Endothelial cell of umbilical vein (primary cell): ENCODE measurements at regions not wholly inside any gene's neighbourhood (a gene's known extent, or its start where the extent isn't known, plus 50 kb on each side); places are given as distances from the start of the nearest gene placed in this dataset.

ENCODE experiments used
- BruUV-seq: library from RNA; stranded (reverse); fragments of 400-500 nt; replicated peaks from 2 replicates; lab custom pipeline; 2021; lab: Mats Ljungman, UMichigan
- CTCF ChIA-PET: fragments of 300-600, 350-600 bp; sonication (Branson Sonifier 250); formaldehyde crosslinking; loops from one replicate; lab custom pipeline; 2021; ENCODE audit warnings: antibody characterized with exemption, inconsistent platforms; lab: Charles Lee
- POLR2A ChIA-PET: fragments of 300-600, 350-600 bp; sonication (Branson Sonifier 250); formaldehyde crosslinking; loops from one replicate; lab custom pipeline; 2021; ENCODE audit warnings: antibody characterized with exemption, inconsistent platforms; lab: Charles Lee
- DNase-seq: peaks from one replicate; pipeline ENCODE4 v3.0.0-alpha.2; 2011; ENCODE audit warnings: low read depth, low spot score
- FAIRE-seq: peaks from 2 replicates; lab custom pipeline; 2011; peaks lifted over from hg19 to GRCh38; lab: Jason Lieb, UNC
- H2AFZ ChIP-seq: 2 replicates; pipeline ENCODE4 v1.6.0; 2012; ENCODE audit warnings: low read depth, low read length, control low read depth, inconsistent platforms
- H3K27ac ChIP-seq: 2 replicates; pipeline ENCODE4 v1.5.1; 2011; ENCODE audit warnings: low read depth, mild to moderate bottlenecking, control low read depth, low read length, moderate library complexity; ENCODE audit not compliant: insufficient read depth
- H3K27me3 ChIP-seq, 2 experiments: 2 replicates each; pipeline versions ENCODE4 v1.6.0 to v1.6.1; 2011; ENCODE audit warnings: low read length in 2 of 2, mixed read lengths in 1 of 2; ENCODE audit not compliant: control insufficient read depth in 2 of 2, insufficient read depth in 2 of 2
- H3K36me3 ChIP-seq, 2 experiments: 2 replicates in 1 of 2; 3 replicates in 1 of 2; pipeline ENCODE4 v1.5.1; 2011; ENCODE audit warnings: low read length in 2 of 2, mild to moderate bottlenecking in 1 of 2, moderate library complexity in 1 of 2; ENCODE audit not compliant: control insufficient read depth in 2 of 2, insufficient read depth in 2 of 2; ENCODE audit errors: extremely low read depth in 1 of 2
- H3K4me1 ChIP-seq: 3 replicates; pipeline ENCODE4 v1.5.1; 2011; ENCODE audit warnings: mild to moderate bottlenecking, low read length; ENCODE audit not compliant: control insufficient read depth, insufficient read depth; ENCODE audit errors: extremely low read depth
- H3K4me2 ChIP-seq: 2 replicates; pipeline ENCODE4 v1.6.1; 2011; ENCODE audit warnings: low read length, control low read depth, mixed read lengths; ENCODE audit not compliant: insufficient read depth
- H3K4me3 ChIP-seq, 3 experiments: fragments of 200-600 bp in 1 of 3; sonication (generic), shearing (Covaris generic) in 1 of 3; replicated peaks in 1 of 3; 2 replicates each; pipeline ENCODE4 v1.5.1; 2011 to 2016; ENCODE audit warnings: control low read depth in 3 of 3, low read length in 3 of 3, mild to moderate bottlenecking in 2 of 3, inconsistent platforms in 1 of 3, low read depth in 1 of 3, moderate library complexity in 1 of 3; ENCODE audit not compliant: insufficient read depth in 1 of 3
- H3K79me2 ChIP-seq: 2 replicates; pipeline ENCODE4 v1.6.0; 2012; ENCODE audit warnings: low read length, inconsistent platforms; ENCODE audit not compliant: control insufficient read depth, insufficient read depth
- H3K9ac ChIP-seq: replicated peaks from 2 replicates; pipeline ENCODE3; 2011; ENCODE audit warnings: low read length, control low read depth; ENCODE audit not compliant: insufficient read depth; ENCODE audit errors: extremely low read depth
- H3K9me1 ChIP-seq: replicated peaks from 3 replicates; pipeline ENCODE4 v1.6.0; 2011; ENCODE audit warnings: mild to moderate bottlenecking, low read length; ENCODE audit not compliant: control insufficient read depth, insufficient read depth; ENCODE audit errors: extremely low read depth
- H3K9me3 ChIP-seq: replicated peaks from 2 replicates; pipeline ENCODE4 v1.5.1; 2012; ENCODE audit warnings: low read length, inconsistent platforms; ENCODE audit not compliant: control insufficient read depth, insufficient read depth
- H4K20me1 ChIP-seq: replicated peaks from 2 replicates; pipeline ENCODE3; 2011; ENCODE audit warnings: mild to moderate bottlenecking, low read length; ENCODE audit not compliant: control insufficient read depth, insufficient read depth; ENCODE audit errors: extremely low read depth
- CTCF ChIP-seq, 2 donors: IDR thresholded peaks; 1 replicate in 1 of 2; 2 replicates in 1 of 2; pipeline ENCODE4 v1.5.1; 2011; ENCODE audit warnings: low read length in 2 of 2, mild to moderate bottlenecking in 2 of 2, moderate library complexity in 2 of 2, control low read depth in 1 of 2, inconsistent platforms in 1 of 2, low read depth in 1 of 2; ENCODE audit not compliant: insufficient read depth in 1 of 2; ENCODE audit errors: extremely low read depth in 1 of 2
- EZH2 ChIP-seq: IDR thresholded peaks from 2 replicates; pipeline ENCODE4 v1.6.1; 2012; ENCODE audit warnings: borderline replicate concordance, low read depth, mild to moderate bottlenecking, moderate library complexity, low read length, inconsistent platforms; ENCODE audit not compliant: severe bottlenecking
- FOS ChIP-seq: IDR thresholded peaks from 2 replicates; pipeline ENCODE4 v1.6.1; 2011; ENCODE audit warnings: mild to moderate bottlenecking, low read length, moderate library complexity, borderline replicate concordance; ENCODE audit not compliant: insufficient read depth
- GATA2 ChIP-seq: IDR thresholded peaks from 2 replicates; pipeline ENCODE4 v1.7.0; 2011; ENCODE audit warnings: low read depth, mild to moderate bottlenecking, moderate library complexity, mixed read lengths, low read length; ENCODE audit not compliant: insufficient read length, insufficient read depth
- JUN ChIP-seq: IDR thresholded peaks from 2 replicates; pipeline ENCODE4 v1.6.1; 2011; ENCODE audit warnings: borderline replicate concordance, low read depth; ENCODE audit not compliant: insufficient read length, insufficient read depth
- MYC ChIP-seq: IDR thresholded peaks from one replicate; pipeline ENCODE4 v1.6.1; 2011; ENCODE audit warnings: mild to moderate bottlenecking, low read depth, low read length
- POLR2A ChIP-seq: IDR thresholded peaks from 2 replicates; pipeline ENCODE4 v1.6.1; 2012; ENCODE audit warnings: low read depth, mild to moderate bottlenecking, control low read depth, low read length
- POLR2AphosphoS5 ChIP-seq: IDR thresholded peaks from 2 replicates; pipeline ENCODE4 v1.6.1; 2012; ENCODE audit warnings: low read depth, mild to moderate bottlenecking, control low read depth, low read length, moderate library complexity; ENCODE audit not compliant: insufficient read depth
- dilution Hi-C: fragments of 300-500 bp; cut with MboI; formaldehyde crosslinking; loops from one replicate; pipeline ENCODE4 v1.15.0; 2019; ENCODE audit warnings: low sequenced_read_pairs; ENCODE audit not compliant: extremely low pct_ligation_motif_present
- intact Hi-C: fragments of 100-400 bp; cut with micrococcal nuclease; formaldehyde crosslinking; loops from one replicate; pipeline ENCODE4 v1.10.0; 2022
- TF ChIP-seq, protein P1 (sequence below): IDR thresholded peaks from 2 replicates; pipeline ENCODE4 v1.6.1; 2011; ENCODE audit not compliant: insufficient read depth, insufficient read length

GRCh38 chr4:164442180-164442579 is 311.8 kb upstream of the SMIM31 start:
- Histone ChIP-seq H3K27me3 (no peaks in the 10 kb centered on the region), H3K9ac (no peak overlapping the region), H3K79me2 (no peaks in the 10 kb centered on the region), H3K4me1 (no peaks in the 10 kb centered on the region), H2AFZ (no peak overlapping the region), H3K27ac (no peak overlapping the region), H3K9me3 (peaks cover 3% of the 10 kb centered on the region), H3K4me3 (no peak overlapping the region), H3K9me1 (no peaks in the 10 kb centered on the region), H3K4me2 (no peak overlapping the region), H3K36me3 (no peaks in the 10 kb centered on the region), H4K20me1 (no peaks in the 10 kb centered on the region)
- DNase-seq, result no peak
- ChIA-PET POLR2A (no interaction called here), CTCF (no interaction called here)
- no TSS peak for BruUV-seq
- TF ChIP-seq GATA2, result no peak
- no peak for TF ChIP-seq CTCF (IDR thresholded peaks at IDR 0.05; ENCODE audit: extremely low read depth in 1 of 2, insufficient read depth in 1 of 2, low read depth in 1 of 2, low read length in 2 of 2)
- FAIRE-seq, result no peak
- dilution Hi-C loops, result no loop called here
- intact Hi-C loops, result no loop called here

GRCh38 chr4:164446516-164446915 is 307.4 kb upstream of the SMIM31 start:
- Histone ChIP-seq H4K20me1 (no peaks in the 10 kb centered on the region), H3K36me3 (no peaks in the 10 kb centered on the region), H3K79me2 (no peaks in the 10 kb centered on the region), H3K27me3 (no peaks in the 10 kb centered on the region), H2AFZ (no peak overlapping the region), H3K4me2 (no peak overlapping the region), H3K27ac (no peak overlapping the region), H3K4me1 (no peaks in the 10 kb centered on the region), H3K4me3 (no peak overlapping the region), H3K9me3 (peaks cover 2% of the 10 kb centered on the region), H3K9ac (no peak overlapping the region), H3K9me1 (no peaks in the 10 kb centered on the region)
- dilution Hi-C loops (no loop called here), intact Hi-C loops (no loop called here)
- no TSS peak for BruUV-seq
- DNase-seq (no peak), FAIRE-seq (no peak)
- TF ChIP-seq POLR2AphosphoS5 (no peak), GATA2 (no peak), POLR2A (no peak), MYC (no peak), EZH2 (no peak), JUN (no peak), FOS (no peak), CTCF (IDR thresholded peaks at IDR 0.05; ENCODE audit: extremely low read depth in 1 of 2, insufficient read depth in 1 of 2, low read depth in 1 of 2, low read length in 2 of 2) (no peak)
- TF ChIP-seq, protein P1, sequence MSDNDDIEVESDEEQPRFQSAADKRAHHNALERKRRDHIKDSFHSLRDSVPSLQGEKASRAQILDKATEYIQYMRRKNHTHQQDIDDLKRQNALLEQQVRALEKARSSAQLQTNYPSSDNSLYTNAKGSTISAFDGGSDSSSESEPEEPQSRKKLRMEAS, result no peak
- POLR2A ChIA-PET, result no interaction called here
- CTCF ChIA-PET, result interaction anchor here (0.6 kb wide), 1 partner anchor 437 kb away, joined by 3 read pairs; no protein-coding TSS in a partner anchor
